ENCODE measurements at regions not wholly inside any gene's neighbourhood (a gene's known extent, or its start where the extent isn't known, plus 50 kb on each side); places are given as distances from the start of the nearest gene placed in this dataset.

DNA sequence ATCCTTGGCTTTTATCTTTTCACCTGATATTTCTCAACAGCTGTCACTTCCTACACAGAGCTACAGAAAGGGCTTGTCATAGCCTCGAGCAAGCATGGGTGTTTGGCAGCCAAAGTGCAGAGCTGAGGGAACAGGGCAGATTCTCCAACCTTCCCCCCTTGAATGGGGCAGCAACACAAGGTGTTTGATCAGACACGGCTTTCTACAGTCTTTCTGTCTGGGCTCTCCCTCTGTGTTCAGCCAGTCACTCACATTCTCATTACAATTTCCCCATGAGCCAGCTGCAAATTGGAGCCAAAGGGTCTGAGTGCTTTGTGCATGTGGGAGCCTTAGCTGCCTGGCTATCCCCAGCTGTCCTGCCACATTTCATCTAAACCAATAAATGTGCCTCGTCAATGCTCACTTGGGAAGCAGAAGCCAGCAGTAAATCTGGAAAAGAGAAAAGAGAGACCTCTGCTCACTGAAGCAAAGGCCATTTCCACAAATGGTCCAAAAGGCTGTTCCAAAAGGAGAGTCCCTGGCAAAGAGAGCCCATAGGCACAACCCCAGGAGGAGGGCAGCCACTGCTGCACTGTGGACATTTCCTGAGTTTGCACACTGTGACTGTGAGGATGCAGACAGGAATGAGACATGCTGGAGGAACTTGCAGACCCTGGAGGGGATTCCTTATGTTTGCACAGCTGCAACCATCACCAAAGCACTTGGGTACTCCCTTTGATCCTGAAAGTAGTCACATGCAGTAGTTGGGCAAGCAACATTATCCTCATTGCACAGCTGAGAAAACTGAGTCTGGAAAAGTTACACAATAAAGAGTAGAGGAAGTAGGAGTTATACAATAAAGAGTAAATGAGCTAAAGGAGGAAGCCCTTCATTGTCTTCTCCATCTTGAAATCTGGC, 186.8 kb downstream of the FAM181B start:
- H3K36me3 ChIP-seq (replicated peaks in 1 of 2; ENCODE audit: control insufficient read depth in 1 of 2, insufficient read depth in 2 of 2, low read length in 2 of 2) = no peaks in the 10 kb centered on the region
- no peaks in the 10 kb centered on the region for H3K9me3 ChIP-seq (ENCODE audit: low read length)
- ChIA-PET POLR2A (no interaction called here), CTCF (ENCODE audit: low intra/inter-chr PET ratio, low total read pairs) (no interaction called here)
- H3K27me3 ChIP-seq (ENCODE audit: control insufficient read depth in 1 of 2, insufficient read depth in 2 of 2, low read length in 2 of 2) = no peaks in the 10 kb centered on the region; a peak in 1 of 5 replicates
- BruUV-seq (replicated peaks) = no TSS peak
- H3K4me3 ChIP-seq (replicated peaks in 1 of 3; ENCODE audit: insufficient read depth in 1 of 3, low read depth in 2 of 3, low read length in 3 of 3) = no peak overlapping the region
- ATAC-seq (no peak), FAIRE-seq (no peak), DNase-seq (ENCODE audit: low spot score) (no peak)
- H3K27ac ChIP-seq (ENCODE audit: extremely low read length, insufficient read depth, low read length) = no peak overlapping the region
- H4K20me1 ChIP-seq (ENCODE audit: insufficient read depth, low read length) = no peaks in the 10 kb centered on the region
- H3K4me2 ChIP-seq (ENCODE audit: low read depth, low read length) = no peak overlapping the region
- WGBS (ENCODE audit: low lambda C conversion rate) = 0% methylated on average over 3 of the region's 3 CpGs
- no peak overlapping the region for H2AFZ ChIP-seq (ENCODE audit: low read length)
- H3K79me2 ChIP-seq (ENCODE audit: insufficient read depth, low read length) = no peaks in the 10 kb centered on the region
- no peak overlapping the region for H3K9ac ChIP-seq (ENCODE audit: insufficient read depth, low read depth, low read length)
- no peak for TF ChIP-seq ZNF546 (CRISPR knock-in tag; conservative IDR thresholded peaks at IDR 0.05)
- no peak for TF ChIP-seq ZIK1 (CRISPR knock-in tag; IDR thresholded peaks at IDR 0.05; ENCODE audit: borderline replicate concordance, low read depth)
- no peak for TF ChIP-seq GATA4 (IDR thresholded peaks at IDR 0.05; ENCODE audit: borderline replicate concordance, low read depth)
- no peak for TF ChIP-seq ZNF879 (CRISPR knock-in tag; IDR thresholded peaks at IDR 0.05)
- no peak for TF ChIP-seq THAP7 (CRISPR knock-in tag; IDR thresholded peaks at IDR 0.05)
- TF ChIP-seq ATAD3A (CRISPR knock-in tag; IDR thresholded peaks at IDR 0.05) = no peak
- TF ChIP-seq ZBTB7B (CRISPR knock-in tag; IDR thresholded peaks at IDR 0.05) = no peak
- TF ChIP-seq ZNF619 (CRISPR knock-in tag; IDR thresholded peaks at IDR 0.05) = no peak
- TF ChIP-seq SNAPC2 (CRISPR knock-in tag; IDR thresholded peaks at IDR 0.05) = no peak
- TF ChIP-seq RXRA (CRISPR knock-in tag; IDR thresholded peaks at IDR 0.05) = no peak
- no peak for TF ChIP-seq ZKSCAN5 (CRISPR knock-in tag; IDR thresholded peaks at IDR 0.05)
- TF ChIP-seq, protein P1, sequence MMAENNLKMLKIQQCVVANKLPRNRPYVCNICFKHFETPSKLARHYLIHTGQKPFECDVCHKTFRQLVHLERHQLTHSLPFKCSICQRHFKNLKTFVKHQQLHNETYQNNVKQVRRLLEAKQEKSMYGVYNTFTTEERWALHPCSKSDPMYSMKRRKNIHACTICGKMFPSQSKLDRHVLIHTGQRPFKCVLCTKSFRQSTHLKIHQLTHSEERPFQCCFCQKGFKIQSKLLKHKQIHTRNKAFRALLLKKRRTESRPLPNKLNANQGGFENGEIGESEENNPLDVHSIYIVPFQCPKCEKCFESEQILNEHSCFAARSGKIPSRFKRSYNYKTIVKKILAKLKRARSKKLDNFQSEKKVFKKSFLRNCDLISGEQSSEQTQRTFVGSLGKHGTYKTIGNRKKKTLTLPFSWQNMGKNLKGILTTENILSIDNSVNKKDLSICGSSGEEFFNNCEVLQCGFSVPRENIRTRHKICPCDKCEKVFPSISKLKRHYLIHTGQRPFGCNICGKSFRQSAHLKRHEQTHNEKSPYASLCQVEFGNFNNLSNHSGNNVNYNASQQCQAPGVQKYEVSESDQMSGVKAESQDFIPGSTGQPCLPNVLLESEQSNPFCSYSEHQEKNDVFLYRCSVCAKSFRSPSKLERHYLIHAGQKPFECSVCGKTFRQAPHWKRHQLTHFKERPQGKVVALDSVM (CRISPR knock-in tag; IDR thresholded peaks at IDR 0.05) = no peak
- no peak for TF ChIP-seq KDM5A (IDR thresholded peaks at IDR 0.05; ENCODE audit: borderline replicate concordance, low read length)
- TF ChIP-seq ZNF710 (CRISPR knock-in tag; IDR thresholded peaks at IDR 0.05; ENCODE audit: borderline replicate concordance) = no peak
- no peak for TF ChIP-seq PAF1 (CRISPR knock-in tag; IDR thresholded peaks at IDR 0.05)
- no peak for TF ChIP-seq RFX5 (IDR thresholded peaks at IDR 0.05; ENCODE audit: low read depth, low read length)
- TF ChIP-seq AGO2 (optimal IDR thresholded peaks at IDR 0.05; ENCODE audit: low read depth, low read length) = no peak
- TF ChIP-seq ZNF616 (CRISPR knock-in tag; IDR thresholded peaks at IDR 0.05; ENCODE audit: low read depth) = no peak
- no peak for TF ChIP-seq ZNF883 (CRISPR knock-in tag; IDR thresholded peaks at IDR 0.05; ENCODE audit: not compliant biosample characterization)
- intact Hi-C loops (cut with micrococcal nuclease; ENCODE audit: unreplicated experiment) (no loop called here), in situ Hi-C loops (cut with HindIII; ENCODE audit: extremely low pct_ligation_motif_present, low pct_unique_long_range_greater_than_20kb) (no loop called here)
- H3K4me1 ChIP-seq (ENCODE audit: insufficient read depth, low read length) = no peaks in the 10 kb centered on the region
